GM23248 (cell line): ENCODE measurements at regions not wholly inside any gene's neighbourhood (a gene's known extent, or its start where the extent isn't known, plus 50 kb on each side); places are given as distances from the start of the nearest gene placed in this dataset.

Experiments used
- EZH2 ChIP-seq: fragments of 200-600 bp; sonication (generic); IDR thresholded peaks from 2 replicates; pipeline ENCODE4 v1.6.1; 2018; ENCODE audit warnings: antibody characterized with exemption, mild to moderate bottlenecking; ENCODE audit not compliant: insufficient read depth, poor library complexity, severe bottlenecking
- EZH2phosphoT487 ChIP-seq: fragments of 200-600 bp; sonication (generic); IDR thresholded peaks from 2 replicates; pipeline ENCODE4 v1.6.1; 2018; ENCODE audit warnings: antibody characterized with exemption, moderate library complexity, mild to moderate bottlenecking, low read depth; ENCODE audit not compliant: insufficient read depth

DNA sequence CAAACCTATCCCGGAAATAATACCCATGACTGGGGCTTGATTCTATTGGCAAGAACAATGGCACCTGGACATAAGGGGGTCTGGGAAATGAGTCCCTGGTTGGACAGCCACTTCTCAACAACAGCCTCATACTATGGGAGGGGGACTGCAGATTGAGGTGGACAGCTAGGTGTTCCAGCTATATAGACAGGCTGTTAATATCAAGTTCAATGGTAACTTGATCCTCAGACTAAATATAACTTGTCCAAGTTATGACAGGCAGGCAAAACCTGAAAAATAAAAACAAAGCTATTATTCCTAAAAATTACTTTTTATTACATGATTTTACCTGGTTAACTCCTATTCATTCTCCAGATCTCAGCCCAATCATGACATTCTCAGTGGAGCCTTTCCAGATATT lies 267.3 kb downstream of the TTC8 start:
- TF ChIP-seq EZH2 (no peak), EZH2phosphoT487 (no peak)
